ENCODE measurements at regions not wholly inside any gene's neighbourhood (a gene's known extent, or its start where the extent isn't known, plus 50 kb on each side); places are given as distances from the start of the nearest gene placed in this dataset.

DNA sequence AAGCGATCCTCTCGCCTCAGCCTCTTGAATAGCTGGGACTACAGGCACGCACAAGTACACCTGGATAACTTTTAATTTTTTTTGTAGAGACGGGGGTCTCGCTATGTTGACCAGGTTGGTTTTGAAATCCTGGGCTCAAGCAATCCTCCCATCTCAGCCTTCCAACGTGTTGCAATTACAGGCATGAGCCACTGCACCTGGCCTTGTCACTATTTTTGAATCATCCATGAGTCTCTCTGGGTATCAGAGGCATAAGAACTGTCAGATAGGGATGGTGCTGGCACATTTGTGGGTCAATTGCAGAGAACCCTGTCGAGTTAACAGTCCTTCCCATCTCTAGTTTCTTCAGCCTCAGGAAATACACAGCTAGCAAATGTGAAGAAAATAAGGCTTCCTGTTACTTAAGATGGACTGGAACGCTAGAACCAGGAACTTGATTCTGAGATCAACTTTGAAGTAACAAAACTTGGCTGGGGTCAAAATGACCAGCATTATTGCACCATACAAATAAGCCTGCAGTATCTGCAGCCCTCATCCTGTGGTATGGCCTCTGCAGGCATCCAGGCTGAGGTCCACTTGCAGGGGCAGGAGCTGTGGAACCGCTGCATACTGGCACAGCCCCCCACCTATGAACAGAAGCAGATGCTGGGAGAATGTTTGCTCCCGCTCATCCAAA is 124.3 kb upstream of the GADD45A start:
- DNase-seq (ENCODE audit: low spot score) = no peak

DNA sequence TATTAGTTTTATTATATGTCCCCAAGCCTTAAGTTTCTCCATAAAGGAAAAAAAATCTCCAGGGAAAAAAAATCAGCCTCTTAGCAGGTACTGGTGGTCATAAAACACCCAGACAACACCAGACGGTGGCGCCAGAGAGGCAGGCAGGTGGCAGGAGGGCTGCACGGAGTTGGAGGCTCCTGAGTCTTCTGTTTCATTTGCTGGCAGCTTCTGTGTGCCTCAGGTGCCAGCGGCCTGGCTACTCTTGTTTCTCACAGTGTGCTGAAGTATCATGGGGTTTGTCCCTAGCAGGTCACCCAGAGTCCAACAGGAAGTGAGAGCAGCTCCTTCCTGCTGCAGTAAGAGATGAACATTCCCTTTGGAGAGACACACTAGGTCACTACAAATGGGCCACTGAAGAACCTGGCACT is 123.3 kb upstream of the GADD45A start:
- DNase-seq (ENCODE audit: low spot score) = peak; percentile 85

- no peak for DNase-seq (ENCODE audit: low spot score)
These were observed 121.3 kb upstream of the GADD45A start for GRCh38 chr1:67563684-67564083.

GRCh38 chr1:67564193-67564592 is 120.8 kb upstream of the GADD45A start:
- no peak for DNase-seq (ENCODE audit: low spot score)

DNA sequence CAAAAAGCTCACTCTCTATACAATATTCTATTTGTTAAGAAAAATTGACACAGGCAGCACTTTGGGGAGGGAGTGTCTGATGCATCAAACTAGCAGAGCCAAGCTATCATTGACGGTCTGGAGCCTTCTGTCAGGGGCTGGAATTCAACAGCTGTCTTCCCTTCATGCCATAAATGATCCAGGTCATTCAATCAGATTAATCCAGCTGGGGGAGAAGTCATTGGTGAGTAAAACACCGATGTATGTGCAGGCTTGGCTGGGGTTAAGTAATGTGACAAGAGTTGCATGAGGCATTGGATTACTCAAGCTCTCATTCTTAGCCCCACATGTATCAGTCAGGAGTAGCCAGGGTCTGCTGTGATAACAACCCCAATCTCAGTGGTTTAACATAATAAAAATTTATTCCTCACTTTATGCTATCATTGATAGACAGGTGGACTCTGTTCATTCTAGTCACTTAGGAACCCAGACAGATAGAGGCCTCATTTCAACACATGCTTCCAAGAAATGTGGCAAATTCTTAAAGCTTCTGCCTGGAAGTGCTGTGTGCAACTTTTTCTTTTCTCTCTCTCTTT is 118.1 kb upstream of the GADD45A start:
- DNase-seq (ENCODE audit: low spot score) = no peak

DNA sequence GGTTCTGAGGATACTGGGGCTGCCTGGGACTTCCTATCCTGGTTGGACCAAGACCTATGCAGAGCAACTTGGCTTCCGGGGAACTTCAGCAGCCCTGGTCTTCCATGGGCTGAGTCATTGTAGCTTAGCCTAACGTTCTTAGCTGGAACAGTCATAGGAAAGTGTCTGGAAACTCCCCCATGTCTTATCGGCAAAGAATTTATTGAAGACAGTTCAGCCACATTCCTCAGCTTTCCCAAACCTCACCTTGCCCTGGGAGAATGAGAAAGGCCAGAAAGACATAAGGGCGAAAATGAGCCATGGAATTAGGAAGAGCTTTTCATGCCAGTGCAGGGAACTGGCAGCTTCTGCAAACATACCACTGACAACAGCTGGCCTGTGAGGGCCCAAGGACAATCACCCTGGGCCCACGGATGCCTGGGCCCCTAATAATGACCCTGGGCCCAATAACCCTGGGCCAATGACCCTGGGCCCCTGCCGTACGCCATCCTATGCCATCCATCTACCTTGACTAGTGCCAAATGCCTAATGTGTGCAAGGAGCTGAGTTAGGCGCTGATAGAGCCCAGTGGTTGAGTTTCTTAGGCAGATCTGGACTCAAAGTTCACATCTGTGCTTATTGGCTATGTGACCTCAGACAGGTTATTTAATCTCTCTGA is 114.4 kb upstream of the GADD45A start:
- no peak for DNase-seq (ENCODE audit: low spot score)

GRCh38 chr1:67571406-67571805 is 113.6 kb upstream of the GADD45A start:
- no peak for DNase-seq (ENCODE audit: low spot score)

DNA sequence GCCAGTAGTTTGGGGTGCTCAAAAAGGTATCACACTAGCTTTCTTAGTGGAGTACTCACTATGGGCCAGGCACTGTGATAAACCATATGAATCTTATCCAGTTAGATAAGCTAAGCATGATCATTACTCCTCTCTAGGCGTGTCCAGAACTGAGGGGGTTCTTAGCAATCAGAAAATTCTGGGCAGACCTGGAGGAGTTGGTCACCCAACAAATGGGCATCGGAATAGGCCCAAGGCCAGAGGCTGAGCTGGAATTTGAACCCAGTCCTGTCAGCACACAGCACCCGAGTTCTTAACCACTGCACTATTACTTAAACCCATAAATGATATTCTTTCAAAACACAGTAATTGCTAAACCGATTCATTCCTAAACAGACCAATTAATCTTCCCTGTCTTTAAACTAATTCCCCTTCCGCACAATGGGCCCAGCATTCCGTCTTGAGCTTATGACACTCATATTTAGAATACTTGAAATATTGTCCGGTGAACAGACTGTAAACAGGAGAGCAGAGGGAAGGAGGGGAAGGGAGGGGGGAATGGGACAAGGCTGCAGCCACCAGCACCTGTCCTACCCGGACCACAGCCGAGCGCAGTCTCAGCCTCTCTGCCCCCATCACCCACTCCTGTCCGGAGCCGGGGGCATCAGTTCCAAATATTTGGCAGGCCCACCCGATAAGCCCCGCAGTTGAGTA is 113.0 kb upstream of the GADD45A start:
- DNase-seq (ENCODE audit: low spot score) = no peak

- no peak for DNase-seq (ENCODE audit: low spot score)
These were observed 112.3 kb upstream of the GADD45A start for GRCh38 chr1:67572594-67573221.

- DNase-seq (ENCODE audit: low spot score) = no peak
These were observed 111.6 kb upstream of the GADD45A start for GRCh38 chr1:67573311-67573872.

- DNase-seq (ENCODE audit: low spot score) = no peak
These were observed 110.8 kb upstream of the GADD45A start for GRCh38 chr1:67574221-67574620.

DNA sequence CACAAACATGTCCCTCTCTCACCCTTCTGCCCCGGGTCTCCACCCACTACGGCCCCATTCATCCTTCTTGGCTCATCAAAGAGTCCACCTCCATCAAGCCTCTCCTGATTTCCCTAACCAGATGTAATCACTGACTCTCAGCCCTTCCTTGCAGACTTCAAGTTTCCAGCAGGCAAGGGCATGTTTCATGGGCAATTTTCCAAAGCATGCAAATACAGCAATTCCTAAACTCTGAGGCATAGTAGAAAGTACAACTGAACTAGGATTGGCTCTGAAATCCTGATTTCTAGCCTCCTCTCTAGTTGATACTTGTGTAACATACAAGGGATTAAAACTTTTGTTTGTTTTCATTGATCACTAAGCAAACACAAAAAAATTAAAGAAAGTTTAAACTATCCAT is 109.1 kb upstream of the GADD45A start:
- DNase-seq (ENCODE audit: low spot score) = no peak

- no peak for DNase-seq (ENCODE audit: low spot score)
These were observed 108.5 kb upstream of the GADD45A start for GRCh38 chr1:67576474-67576873.

DNA sequence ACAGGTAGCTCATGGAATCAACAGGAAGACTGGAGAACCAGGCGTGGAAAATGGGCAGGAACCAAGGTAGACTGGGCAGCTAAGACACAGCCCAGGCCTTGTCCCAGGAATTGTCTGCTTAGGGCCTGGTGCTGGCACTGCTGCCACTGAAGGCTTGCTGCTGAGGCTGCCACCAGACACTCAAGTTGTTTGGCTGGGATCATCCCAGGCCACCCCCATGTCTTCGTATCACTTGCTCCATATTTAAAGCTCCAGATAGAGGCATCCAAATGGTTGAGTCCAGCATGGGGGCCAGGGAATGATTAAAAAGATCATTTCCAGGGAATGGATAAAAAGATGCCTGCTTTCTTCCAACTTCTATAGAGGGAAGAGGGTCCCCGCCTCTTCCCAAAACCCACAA is 107.4 kb upstream of the GADD45A start:
- no peak for DNase-seq (ENCODE audit: low spot score)

DNA sequence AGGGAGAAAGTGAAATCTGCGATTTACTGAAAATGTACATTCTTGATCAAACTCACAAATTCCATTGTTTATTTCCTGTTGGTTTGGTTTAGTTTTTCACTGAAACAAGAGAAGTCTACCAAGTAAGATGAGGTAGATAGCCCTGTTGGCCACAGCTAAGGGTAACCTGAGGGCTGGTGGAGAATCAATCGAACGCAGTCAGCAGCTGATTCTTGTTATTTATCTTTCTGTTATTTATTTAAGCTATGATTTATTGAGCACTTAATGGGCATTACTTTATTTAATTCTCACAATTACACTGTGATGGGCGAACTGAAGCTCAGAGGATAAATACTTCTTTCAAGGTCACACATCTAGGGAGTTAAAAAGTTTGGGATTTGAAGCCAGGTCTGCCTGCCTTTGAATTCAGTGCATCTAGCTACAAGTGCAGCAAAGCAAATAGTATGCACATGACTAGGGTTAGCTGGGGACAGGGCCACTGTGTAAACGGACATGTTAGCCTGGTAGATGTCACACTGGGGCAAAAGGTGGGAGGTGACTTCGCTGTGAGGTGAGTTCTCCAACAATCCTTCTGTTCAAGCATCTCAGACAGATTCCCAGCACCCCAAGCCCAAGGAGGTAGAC is 106.5 kb upstream of the GADD45A start:
- DNase-seq (ENCODE audit: low spot score) = no peak

- DNase-seq (ENCODE audit: low spot score) = no peak
These were observed 105.2 kb upstream of the GADD45A start for GRCh38 chr1:67579623-67580394.

DNA sequence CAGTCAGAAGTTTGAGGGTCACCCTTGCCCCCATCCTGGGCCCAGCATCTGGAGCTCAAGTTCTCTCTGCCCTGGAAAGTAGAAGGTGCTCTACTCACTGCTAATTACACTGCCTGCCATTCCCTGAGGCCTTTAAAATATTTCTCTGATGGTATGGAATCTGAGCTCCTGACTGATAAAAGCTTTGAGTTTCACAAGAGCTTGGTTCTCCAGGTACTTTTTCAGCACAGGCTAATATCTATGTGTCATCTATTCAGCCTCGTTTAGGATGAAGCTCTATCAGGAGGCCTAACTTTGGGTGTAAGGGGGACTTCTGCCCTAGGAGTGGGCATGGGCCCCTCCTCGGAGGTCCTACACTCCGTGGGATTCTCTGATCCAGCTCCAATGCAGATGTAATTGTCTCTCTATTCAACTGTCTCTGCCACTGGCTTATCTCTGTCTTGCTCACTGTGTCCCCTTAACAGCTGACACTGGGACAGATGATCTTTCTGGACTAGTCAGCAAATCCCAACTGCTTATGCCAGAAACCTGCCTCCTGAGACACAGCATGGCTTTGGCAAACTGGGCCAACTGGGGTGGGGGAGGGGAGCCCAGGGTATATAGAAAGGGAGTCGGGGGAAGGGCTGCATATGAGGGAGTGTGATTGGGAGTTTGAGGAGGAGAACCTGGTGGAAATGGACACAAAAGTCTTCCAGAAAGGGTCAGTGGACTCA is 104.2 kb upstream of the GADD45A start:
- DNase-seq (ENCODE audit: low spot score) = no peak

DNA sequence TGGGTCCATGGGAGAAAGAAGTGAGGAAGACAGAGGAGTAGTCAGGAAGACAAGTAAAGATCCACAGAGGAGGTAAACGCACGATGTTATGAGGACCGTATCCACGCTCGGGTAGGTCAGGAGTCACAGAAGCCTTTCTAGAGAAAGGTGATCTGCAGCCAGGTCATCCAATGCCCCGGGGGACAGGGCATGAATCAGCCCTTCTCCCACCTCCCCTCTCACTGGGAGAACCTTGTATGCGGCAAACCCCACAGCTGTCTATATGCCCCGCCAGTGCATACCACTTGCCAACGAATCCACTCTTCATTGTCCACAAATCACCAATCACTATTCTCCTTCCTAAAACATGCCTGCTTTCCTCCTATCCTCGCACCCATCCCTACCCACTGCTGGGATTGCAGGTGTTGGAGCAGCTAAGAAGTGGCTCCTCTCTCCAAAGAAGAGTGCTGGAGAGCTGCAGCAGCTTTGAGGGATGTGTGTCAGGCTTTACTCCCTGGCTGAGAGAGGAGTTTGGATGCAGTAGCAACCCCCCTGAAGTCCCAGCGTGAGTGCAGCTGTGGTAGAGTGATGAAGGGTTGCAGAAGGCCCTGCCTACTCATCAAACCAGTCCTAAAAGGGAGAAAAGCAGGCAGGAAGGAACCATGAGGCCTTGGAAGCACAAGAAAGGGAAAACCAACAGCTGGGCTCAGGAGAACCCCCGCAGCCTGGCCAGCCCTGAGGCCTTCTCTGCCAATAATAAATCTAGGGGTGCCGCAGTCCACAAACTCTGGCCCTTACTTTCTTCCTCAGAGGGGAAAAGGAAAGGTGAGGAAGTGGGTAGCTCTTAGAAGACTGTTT is 102.2 kb upstream of the GADD45A start:
- no peak for DNase-seq (ENCODE audit: low spot score)

- DNase-seq (ENCODE audit: low spot score) = no peak
These were observed 101.5 kb upstream of the GADD45A start for GRCh38 chr1:67583462-67583950.

Data from NAMALWA (cell line).